Fibroblast of villous mesenchyme (primary cell): ENCODE measurements at regions not wholly inside any gene's neighbourhood (a gene's known extent, or its start where the extent isn't known, plus 50 kb on each side); places are given as distances from the start of the nearest gene placed in this dataset.
"Not testable (repeated sequence)": the region's sequence is repeated elsewhere in the genome, so short reads cannot be mapped to it uniquely, and the experiment has no call there.

Source experiments
- DNase-seq: peaks from one replicate; pipeline ENCODE4 v3.0.0-alpha.2; 2010; ENCODE audit warnings: low read depth
- H3K4me3 ChIP-seq: 2 replicates; pipeline ENCODE4 v1.5.1; 2011; ENCODE audit warnings: low read depth, mild to moderate bottlenecking, low read length
- CTCF ChIP-seq: IDR thresholded peaks from 2 replicates; pipeline ENCODE4 v1.5.1; 2012; ENCODE audit warnings: low read depth, mild to moderate bottlenecking, low read length; ENCODE audit not compliant: insufficient read depth

DNA sequence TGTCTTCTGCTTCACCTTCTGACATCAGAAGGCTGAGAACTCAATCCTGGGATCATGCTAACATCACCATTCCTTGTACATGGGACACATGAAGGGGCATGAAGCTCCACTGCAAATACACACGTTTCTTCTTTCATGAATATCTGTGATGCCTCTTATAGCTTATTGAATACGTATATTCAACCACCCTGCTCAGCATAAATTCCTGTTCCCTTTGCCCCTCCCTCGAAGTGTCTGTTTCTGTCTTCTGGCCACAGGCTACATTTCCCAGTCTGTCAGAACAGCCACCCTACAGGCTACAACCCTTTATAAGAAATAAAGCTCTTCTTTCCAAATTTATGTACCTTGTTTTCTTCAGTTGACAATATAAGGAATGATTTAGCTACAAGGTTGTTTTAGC is 201.3 kb upstream of the STS start:
- DNase-seq: no peak
- no peak overlapping the region for H3K4me3 ChIP-seq
- TF ChIP-seq CTCF: no peak

DNA sequence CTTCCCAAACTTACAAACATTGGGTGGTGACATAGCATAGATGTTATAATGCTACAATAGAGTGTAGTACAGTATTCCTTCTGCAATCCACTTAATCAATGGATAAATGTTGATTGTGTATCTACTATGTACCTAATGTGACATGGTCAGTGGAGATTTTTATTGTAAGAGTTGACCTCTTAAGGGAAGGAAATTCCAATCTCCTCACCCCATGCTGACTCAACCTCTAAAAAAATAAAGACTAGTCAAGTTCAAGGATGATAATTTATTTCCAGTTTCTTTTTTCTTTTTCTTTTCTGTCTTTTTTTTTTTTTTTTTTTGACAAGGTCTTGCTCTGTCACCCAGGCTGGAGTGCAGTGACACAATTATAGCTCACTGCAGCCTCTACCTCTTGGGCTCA is 206.5 kb upstream of the STS start:
- DNase-seq: peak; percentile 3
- no peak for TF ChIP-seq CTCF

GRCh38 chrX:6932942-6933341 is 214.6 kb upstream of the STS start:
- DNase-seq, H3K4me3 ChIP-seq: not testable (repeated sequence)

More for the DNA sequence above, 206.5 kb upstream of the STS start:
- no peak overlapping the region for H3K4me3 ChIP-seq

- DNase-seq: no peak
- no peak overlapping the region for H3K4me3 ChIP-seq
- TF ChIP-seq CTCF: no peak
These were observed 217.1 kb upstream of the STS start for GRCh38 chrX:6930307-6930849.

GRCh38 chrX:6924443-6925077 is 223.0 kb upstream of the STS start:
- no peak for TF ChIP-seq CTCF
- H3K4me3 ChIP-seq: no peak overlapping the region
- no peak for DNase-seq

DNA sequence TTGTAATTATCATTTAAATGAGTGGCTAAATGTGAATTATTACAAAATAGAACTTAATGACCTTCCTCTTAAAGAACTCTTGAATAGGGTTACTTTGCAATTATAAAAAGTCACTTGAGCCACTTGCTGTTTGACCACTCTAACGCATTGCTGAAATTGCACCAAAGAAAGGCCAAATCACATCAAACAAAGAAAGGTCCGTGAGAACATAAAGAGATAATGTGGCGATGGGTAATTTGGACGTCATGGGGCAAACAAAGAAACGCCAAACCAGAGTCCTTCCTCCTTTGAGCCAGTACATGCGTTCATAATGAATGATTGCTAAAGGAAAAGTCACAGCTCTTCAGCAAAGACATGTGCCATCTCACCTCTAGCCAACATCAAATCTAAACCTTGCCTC is 229.8 kb upstream of the STS start:
- no peak for DNase-seq
- H3K4me3 ChIP-seq: no peak overlapping the region
- no peak for TF ChIP-seq CTCF

DNA sequence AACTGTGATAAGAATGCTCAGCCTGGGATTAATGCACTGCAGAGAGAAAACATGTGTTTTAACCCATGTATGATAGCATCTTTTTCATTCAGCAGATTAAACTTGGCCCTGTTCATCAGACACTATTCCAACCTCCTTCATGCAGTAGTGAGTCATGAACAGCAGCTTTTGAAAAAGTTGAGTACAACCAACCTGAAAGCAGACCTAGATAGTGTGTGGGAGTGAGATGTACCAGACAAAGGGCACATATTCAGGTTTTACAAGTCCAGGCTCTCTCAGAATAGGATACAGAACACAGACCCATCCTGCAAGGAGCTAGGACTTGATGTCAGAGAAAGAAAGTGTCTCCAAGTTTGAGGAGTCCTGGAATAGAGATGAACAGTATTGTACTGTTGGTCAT is 237.3 kb upstream of the STS start:
- no peak for DNase-seq
- no peak for TF ChIP-seq CTCF
- H3K4me3 ChIP-seq: no peak overlapping the region
